Glutamatergic neuron (in vitro differentiated cells): ENCODE measurements at regions not wholly inside any gene's neighbourhood (a gene's known extent, or its start where the extent isn't known, plus 50 kb on each side); places are given as distances from the start of the nearest gene placed in this dataset.

Experiments used
- DNase-seq: peaks from one replicate; pipeline ENCODE4 v3.0.0; 2022
- H3K27ac Mint-ChIP-seq: one replicate; pipeline ENCODE4 v1.8.0; 2020; ENCODE audit warnings: mild to moderate bottlenecking, mixed read lengths, inconsistent platforms; ENCODE audit not compliant: unreplicated experiment
- H3K27me3 Mint-ChIP-seq: one replicate; pipeline ENCODE4 v1.8.0; 2020; ENCODE audit warnings: mild to moderate bottlenecking, moderate library complexity, mixed read lengths, inconsistent platforms; ENCODE audit not compliant: unreplicated experiment
- H3K36me3 Mint-ChIP-seq: one replicate; pipeline ENCODE4 v1.8.0; 2020; ENCODE audit warnings: mild to moderate bottlenecking, mixed read lengths, inconsistent platforms; ENCODE audit not compliant: unreplicated experiment
- H3K4me1 Mint-ChIP-seq: one replicate; pipeline ENCODE4 v1.8.0; 2020; ENCODE audit warnings: mild to moderate bottlenecking, low read depth, mixed read lengths, inconsistent platforms; ENCODE audit not compliant: unreplicated experiment
- H3K4me3 Mint-ChIP-seq: one replicate; pipeline ENCODE4 v1.8.0; 2020; ENCODE audit warnings: mild to moderate bottlenecking, mixed read lengths, inconsistent platforms; ENCODE audit not compliant: unreplicated experiment
- H3K9me3 Mint-ChIP-seq: one replicate; pipeline ENCODE4 v1.8.0; 2020; ENCODE audit warnings: mild to moderate bottlenecking, moderate library complexity, mixed read lengths, inconsistent platforms; ENCODE audit not compliant: unreplicated experiment
- CTCF ChIP-seq: fragments of 200-600 bp; sonication (generic); IDR thresholded peaks from one replicate; pipeline ENCODE4 v1.5.0; 2021; ENCODE audit not compliant: partially characterized antibody, unreplicated experiment

- Mint-ChIP-seq H3K4me1 (peaks cover 27% of the 10 kb centered on the region), H3K27me3 (no peaks in the 10 kb centered on the region), H3K36me3 (no peaks in the 10 kb centered on the region), H3K9me3 (no peaks in the 10 kb centered on the region), H3K27ac (no peak overlapping the region), H3K4me3 (no peak overlapping the region)
- no peak for TF ChIP-seq CTCF
- DNase-seq, result no peak
Observed at GRCh38 chr13:50474088-50474662, 369.3 kb downstream of the DLEU7 start.

GRCh38 chr13:50476577-50477285 lies 366.8 kb downstream of the DLEU7 start:
- TF ChIP-seq CTCF, result no peak
- H3K27me3 Mint-ChIP-seq, result no peaks in the 10 kb centered on the region
- no peak overlapping the region for H3K27ac Mint-ChIP-seq
- H3K4me1 Mint-ChIP-seq, result peaks cover 22% of the 10 kb centered on the region
- DNase-seq, result no peak
- H3K36me3 Mint-ChIP-seq, result no peaks in the 10 kb centered on the region
- H3K4me3 Mint-ChIP-seq, result no peak overlapping the region
- H3K9me3 Mint-ChIP-seq, result no peaks in the 10 kb centered on the region

- H3K9me3 Mint-ChIP-seq, result no peaks in the 10 kb centered on the region
- no peak overlapping the region for H3K27ac Mint-ChIP-seq
- TF ChIP-seq CTCF, result no peak
- DNase-seq, result no peak
- peaks cover 15% of the 10 kb centered on the region for H3K4me1 Mint-ChIP-seq
- H3K27me3 Mint-ChIP-seq, result no peaks in the 10 kb centered on the region
- no peaks in the 10 kb centered on the region for H3K36me3 Mint-ChIP-seq
- H3K4me3 Mint-ChIP-seq, result no peak overlapping the region
Observed at GRCh38 chr13:50481936-50482335, 361.6 kb downstream of the DLEU7 start.

- Mint-ChIP-seq H3K4me1 (peaks cover 6% of the 10 kb centered on the region), H3K36me3 (no peaks in the 10 kb centered on the region), H3K9me3 (no peaks in the 10 kb centered on the region), H3K27ac (no peak overlapping the region), H3K4me3 (no peak overlapping the region), H3K27me3 (no peaks in the 10 kb centered on the region)
- TF ChIP-seq CTCF, result no peak
- no peak for DNase-seq
Observed at GRCh38 chr13:50483416-50483815, 360.1 kb downstream of the DLEU7 start.

GRCh38 chr13:50484472-50485113 lies 358.9 kb downstream of the DLEU7 start:
- Mint-ChIP-seq H3K27me3 (no peaks in the 10 kb centered on the region), H3K4me3 (no peak overlapping the region), H3K4me1 (peaks cover 5% of the 10 kb centered on the region), H3K9me3 (no peaks in the 10 kb centered on the region), H3K27ac (no peak overlapping the region), H3K36me3 (no peaks in the 10 kb centered on the region)
- TF ChIP-seq CTCF, result no peak
- DNase-seq, result no peak
